DOHH2 (cell line): ENCODE measurements at regions not wholly inside any gene's neighbourhood (a gene's known extent, or its start where the extent isn't known, plus 50 kb on each side); places are given as distances from the start of the nearest gene placed in this dataset.

ENCODE experiments used
- CTCF ChIP-seq: fragments of 200-600 bp; sonication (generic); IDR thresholded peaks from one replicate; pipeline ENCODE4 v1.5.1; 2014; ENCODE audit warnings: antibody characterized with exemption, mild to moderate bottlenecking, low read depth, low read length; ENCODE audit not compliant: poor library complexity, severe bottlenecking
- EZH2phosphoT487 ChIP-seq: fragments of 200-600 bp; sonication (generic); IDR thresholded peaks from 2 replicates; pipeline ENCODE4 v1.6.1; 2017; ENCODE audit warnings: borderline replicate concordance, mild to moderate bottlenecking, antibody characterized with exemption, low read length, moderate library complexity, mixed read lengths

GRCh38 chrY:15594179-15594578 lies 1069.8 kb downstream of the NLGN4Y start:
- TF ChIP-seq CTCF (no peak), EZH2phosphoT487 (no peak)
